GM19025 (cell line): ENCODE measurements at regions not wholly inside any gene's neighbourhood (a gene's known extent, or its start where the extent isn't known, plus 50 kb on each side); places are given as distances from the start of the nearest gene placed in this dataset.

Source experiments
- ATAC-seq: cut with Tn5 transposase; IDR thresholded peaks from one replicate; pipeline ENCODE4 v1.9.1; 2021; ENCODE audit warnings: mild to moderate bottlenecking, low read depth, moderate library complexity; ENCODE audit not compliant: unreplicated experiment

- no peak for ATAC-seq
Observed at GRCh38 chr10:78980354-78980753, 88.4 kb upstream of the ZMIZ1 start.

GRCh38 chr10:78980815-78981214 is 88.0 kb upstream of the ZMIZ1 start:
- ATAC-seq: no peak

GRCh38 chr10:78981257-78981969 is 87.4 kb upstream of the ZMIZ1 start:
- no peak for ATAC-seq

GRCh38 chr10:78981970-78982281 is 86.8 kb upstream of the ZMIZ1 start:
- no peak for ATAC-seq

GRCh38 chr10:78982726-78983125 is 86.0 kb upstream of the ZMIZ1 start:
- no peak for ATAC-seq

- ATAC-seq: no peak
Observed at GRCh38 chr10:78983608-78984007, 85.2 kb upstream of the ZMIZ1 start.

GRCh38 chr10:78985973-78986818 is 82.6 kb upstream of the ZMIZ1 start:
- no peak for ATAC-seq

- ATAC-seq: no peak
Observed at GRCh38 chr10:78991187-78991586, 77.6 kb upstream of the ZMIZ1 start.

- ATAC-seq: no peak
Observed at GRCh38 chr10:78992333-78992732, 76.4 kb upstream of the ZMIZ1 start.

GRCh38 chr10:78993261-78993945 is 75.4 kb upstream of the ZMIZ1 start:
- no peak for ATAC-seq

- ATAC-seq: no peak
Observed at GRCh38 chr10:78995987-78996791, 72.6 kb upstream of the ZMIZ1 start.

- ATAC-seq: no peak
Observed at GRCh38 chr10:78996792-78997129, 72.0 kb upstream of the ZMIZ1 start.

GRCh38 chr10:78997635-78998618 is 70.8 kb upstream of the ZMIZ1 start:
- ATAC-seq: no peak

GRCh38 chr10:79001082-79001885 is 67.5 kb upstream of the ZMIZ1 start:
- ATAC-seq: no peak

- ATAC-seq: no peak
Observed at GRCh38 chr10:79002336-79002735, 66.4 kb upstream of the ZMIZ1 start.

GRCh38 chr10:79003183-79004100 is 65.3 kb upstream of the ZMIZ1 start:
- ATAC-seq: no peak

GRCh38 chr10:79004311-79004710 is 64.5 kb upstream of the ZMIZ1 start:
- ATAC-seq: no peak
